HUES64 (cell line): ENCODE measurements at regions not wholly inside any gene's neighbourhood (a gene's known extent, or its start where the extent isn't known, plus 50 kb on each side); places are given as distances from the start of the nearest gene placed in this dataset.

Experiments
- H3K27ac ChIP-seq: 2 replicates; pipeline ENCODE4 v1.7.0; 2013; ENCODE audit warnings: low read depth, low read length, inconsistent platforms
- H3K27me3 ChIP-seq: 2 replicates; pipeline ENCODE4 v1.6.1; 2013; ENCODE audit warnings: mild to moderate bottlenecking, low read length; ENCODE audit not compliant: insufficient read depth
- H3K36me3 ChIP-seq: 2 replicates; pipeline ENCODE4 v1.6.1; 2013; ENCODE audit warnings: mild to moderate bottlenecking, low read length; ENCODE audit not compliant: insufficient read depth
- H3K4me1 ChIP-seq: 2 replicates; pipeline ENCODE4 v1.6.1; 2013; ENCODE audit warnings: mild to moderate bottlenecking, low read length, moderate library complexity; ENCODE audit not compliant: insufficient read depth
- H3K4me3 ChIP-seq: 2 replicates; pipeline ENCODE4 v1.5.1; 2013; ENCODE audit warnings: mild to moderate bottlenecking, low read length, moderate library complexity
- H3K9ac ChIP-seq: 2 replicates; pipeline ENCODE4 v1.6.1; 2013; ENCODE audit warnings: mild to moderate bottlenecking, low read depth, low read length
- H3K9me3 ChIP-seq: 2 replicates; pipeline ENCODE4 v1.6.1; 2013; ENCODE audit warnings: low read depth, low read length; ENCODE audit not compliant: insufficient read depth
- WGBS: fragments of 150-250, 120-280 bp; methylation state at CpG from one replicate; pipeline ENCODE4 v1.1.7; 2013; ENCODE audit warnings: missing lambda C conversion rate; 5-methylcytosine and 5-hydroxymethylcytosine counted together

DNA sequence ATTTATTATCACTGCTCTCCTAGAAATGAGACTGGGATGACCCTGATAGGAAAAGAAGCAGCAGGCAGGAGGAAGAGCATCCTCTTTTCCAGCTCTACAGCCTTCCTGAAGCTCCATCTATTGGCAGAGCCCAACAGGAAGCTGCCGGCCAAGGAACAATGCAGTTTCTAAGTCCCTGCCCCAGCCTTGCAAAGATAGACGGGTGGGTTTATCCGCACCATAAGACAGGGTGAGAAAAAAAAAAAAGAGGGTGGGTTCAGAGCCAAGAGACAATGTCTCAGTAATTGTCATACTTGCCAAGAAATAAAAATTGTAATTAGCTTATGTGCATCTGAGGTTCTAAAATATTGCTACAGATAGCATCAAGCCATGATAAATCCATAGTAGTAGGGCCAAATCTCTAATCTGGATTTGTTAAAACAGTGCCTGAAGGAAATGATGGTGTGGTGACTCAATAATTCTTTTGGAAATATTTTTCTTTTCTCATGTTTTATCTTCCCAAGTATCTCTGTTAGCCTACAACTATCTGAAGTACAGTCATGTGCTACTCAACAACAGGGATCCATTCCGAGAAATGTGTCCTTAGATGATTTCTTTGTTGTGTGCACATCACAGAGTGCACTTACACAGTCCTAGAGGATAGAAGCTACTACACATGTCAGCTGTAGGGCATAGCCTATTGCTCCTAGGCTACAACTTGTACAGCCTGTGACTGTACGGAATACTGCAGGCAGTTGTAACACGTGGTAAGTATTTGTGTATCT is 242.9 kb upstream of the CXCL12 start:
- Histone ChIP-seq H3K36me3 (no peaks in the 10 kb centered on the region), H3K9me3 (no peaks in the 10 kb centered on the region), H3K4me1 (peaks cover 7% of the 10 kb centered on the region; the same call in 1 of the 2 replicates), H3K27me3 (no peaks in the 10 kb centered on the region), H3K27ac (no peak overlapping the region), H3K4me3 (no peak overlapping the region), H3K9ac (no peak overlapping the region)
- 94% methylated on average over 6 of the region's 6 CpGs for WGBS

DNA sequence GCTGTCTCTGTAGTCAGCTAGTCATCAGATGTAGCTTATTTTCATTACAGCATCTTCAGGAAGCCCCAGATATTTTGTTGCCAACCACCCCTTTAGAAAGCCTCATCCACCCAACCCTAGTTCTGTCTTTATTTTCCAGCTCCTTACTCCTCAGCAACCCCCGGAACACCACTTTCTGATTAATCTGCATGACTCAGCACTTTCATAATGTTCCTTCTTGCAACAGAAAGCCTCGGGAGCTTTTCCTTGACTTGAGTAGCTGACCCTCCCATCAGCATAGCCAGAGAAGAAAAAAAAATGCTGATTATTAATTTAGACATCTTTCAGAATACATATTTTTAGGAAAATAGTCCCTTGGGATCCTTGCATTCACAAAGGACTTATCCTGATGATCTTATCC is 244.0 kb upstream of the CXCL12 start:
- Histone ChIP-seq H3K9me3 (no peaks in the 10 kb centered on the region), H3K9ac (no peak overlapping the region), H3K4me3 (no peak overlapping the region), H3K36me3 (no peaks in the 10 kb centered on the region), H3K4me1 (peaks cover 7% of the 10 kb centered on the region; the same call in 1 of the 2 replicates), H3K27me3 (no peaks in the 10 kb centered on the region), H3K27ac (no peak overlapping the region)
- 91% methylated on average over 2 of the region's 2 CpGs for WGBS

DNA sequence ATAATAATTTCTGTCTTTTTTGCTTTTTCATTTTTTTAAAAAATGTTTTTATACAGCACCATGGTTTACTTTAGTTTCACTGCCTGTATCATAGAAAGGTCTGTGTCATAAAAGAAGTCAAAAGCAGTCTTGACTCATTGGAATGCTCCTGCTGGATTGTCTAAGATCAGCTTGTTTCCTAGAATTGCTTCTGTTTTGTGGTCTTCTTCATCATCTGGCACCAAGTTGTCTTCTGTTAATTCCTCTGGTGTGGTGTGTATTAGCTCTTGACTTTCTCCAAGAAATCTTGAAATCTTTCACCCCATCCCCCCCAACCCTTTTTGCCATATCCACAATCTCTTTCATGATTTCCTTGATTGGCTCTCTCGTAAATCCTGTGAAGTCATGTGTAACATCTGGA is 250.3 kb upstream of the CXCL12 start:
- H3K4me1 ChIP-seq: no peaks in the 10 kb centered on the region
- H3K36me3 ChIP-seq: no peaks in the 10 kb centered on the region
- WGBS: 93% methylated on average over 1 of the region's 1 CpG
- H3K4me3 ChIP-seq: no peak overlapping the region
- H3K27me3 ChIP-seq: no peaks in the 10 kb centered on the region
- no peak overlapping the region for H3K9ac ChIP-seq
- peaks cover 9% of the 10 kb centered on the region; the same call in 1 of the 2 replicates for H3K9me3 ChIP-seq
- no peak overlapping the region for H3K27ac ChIP-seq

DNA sequence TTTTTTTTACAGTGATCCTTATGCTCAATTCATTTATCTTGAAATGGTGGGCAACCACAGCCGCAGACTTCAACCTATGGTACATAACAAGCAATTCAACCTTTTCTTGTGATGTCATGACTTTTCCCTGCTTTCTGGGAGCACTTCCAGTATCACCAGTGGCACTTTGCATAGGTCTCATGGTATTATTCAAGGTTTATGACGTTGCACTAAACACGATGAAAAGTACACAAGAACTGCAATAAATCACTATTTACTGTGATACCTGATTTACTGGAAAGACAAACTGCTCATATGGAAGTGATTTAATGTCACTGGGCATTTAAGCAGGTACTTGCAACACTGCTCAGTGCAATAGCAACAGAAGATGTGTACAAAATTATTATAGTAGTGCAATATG is 251.7 kb upstream of the CXCL12 start:
- Histone ChIP-seq H3K27me3 (no peaks in the 10 kb centered on the region), H3K36me3 (no peaks in the 10 kb centered on the region), H3K9ac (no peak overlapping the region), H3K9me3 (peaks cover 9% of the 10 kb centered on the region; the same call in 1 of the 2 replicates), H3K27ac (no peak overlapping the region), H3K4me3 (no peak overlapping the region), H3K4me1 (no peaks in the 10 kb centered on the region)
- WGBS: 90% methylated on average over 3 of the region's 3 CpGs

GRCh38 chr10:44640429-44640828 is 255.5 kb upstream of the CXCL12 start:
- H3K9ac ChIP-seq: no peak overlapping the region
- peaks cover 9% of the 10 kb centered on the region; the same call in 1 of the 2 replicates for H3K9me3 ChIP-seq
- no peaks in the 10 kb centered on the region for H3K36me3 ChIP-seq
- H3K4me3 ChIP-seq: no peak overlapping the region
- no peaks in the 10 kb centered on the region for H3K4me1 ChIP-seq
- H3K27ac ChIP-seq: no peak overlapping the region
- no peaks in the 10 kb centered on the region for H3K27me3 ChIP-seq
- WGBS: 93% methylated on average over 7 of the region's 7 CpGs

- Histone ChIP-seq H3K27me3 (no peaks in the 10 kb centered on the region), H3K9ac (no peak overlapping the region), H3K4me3 (no peak overlapping the region), H3K27ac (no peak overlapping the region), H3K36me3 (no peaks in the 10 kb centered on the region), H3K9me3 (no peaks in the 10 kb centered on the region), H3K4me1 (no peaks in the 10 kb centered on the region)
- 89% methylated on average over 2 of the region's 2 CpGs for WGBS
Measured at GRCh38 chr10:44647473-44647872, 262.6 kb upstream of the CXCL12 start.

DNA sequence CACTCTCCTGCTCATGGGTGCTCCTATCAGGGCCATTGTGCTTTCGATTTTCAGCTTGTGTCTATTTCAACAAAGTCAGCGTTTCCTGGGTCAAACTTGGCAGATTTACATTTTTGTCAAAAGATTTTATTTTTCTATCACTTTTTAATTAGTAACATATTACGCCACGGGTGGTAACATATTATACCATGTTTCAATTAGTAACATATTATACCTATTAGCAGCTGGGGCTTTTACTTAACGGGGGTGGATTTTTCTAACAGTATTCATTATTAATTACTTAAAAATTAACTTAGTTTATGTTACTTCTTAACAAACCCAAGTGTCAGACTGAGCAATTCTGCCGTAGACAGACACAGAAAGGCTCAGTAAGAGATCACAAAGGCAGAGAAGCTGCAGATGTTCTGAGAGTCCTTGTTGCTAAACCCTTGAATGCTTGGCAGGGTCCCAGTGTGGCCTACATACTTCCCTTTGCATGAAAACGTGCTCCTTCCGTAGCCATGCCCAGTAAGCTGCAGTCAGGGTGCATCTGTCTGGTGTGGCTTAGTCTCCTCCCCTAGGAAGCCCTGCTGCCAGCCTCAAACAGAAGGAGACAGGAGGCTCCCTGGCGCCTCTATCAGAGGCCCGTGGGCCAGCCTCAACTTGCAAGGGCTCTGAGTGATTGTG is 263.1 kb upstream of the CXCL12 start:
- no peak overlapping the region for H3K27ac ChIP-seq
- no peaks in the 10 kb centered on the region for H3K27me3 ChIP-seq
- H3K4me3 ChIP-seq: no peak overlapping the region
- 82% methylated on average over 7 of the region's 10 CpGs for WGBS
- H3K9ac ChIP-seq: no peak overlapping the region
- H3K9me3 ChIP-seq: no peaks in the 10 kb centered on the region
- H3K4me1 ChIP-seq: no peaks in the 10 kb centered on the region
- no peaks in the 10 kb centered on the region for H3K36me3 ChIP-seq

- H3K36me3 ChIP-seq: no peaks in the 10 kb centered on the region
- H3K27ac ChIP-seq: no peak overlapping the region
- WGBS: 90% methylated on average over 5 of the region's 7 CpGs
- no peak overlapping the region for H3K9ac ChIP-seq
- no peak overlapping the region for H3K4me3 ChIP-seq
- no peaks in the 10 kb centered on the region for H3K27me3 ChIP-seq
- no peaks in the 10 kb centered on the region for H3K4me1 ChIP-seq
- no peaks in the 10 kb centered on the region for H3K9me3 ChIP-seq
Measured at GRCh38 chr10:44650691-44651661, 260.2 kb upstream of the TMEM72 start.

- Histone ChIP-seq H3K4me3 (no peak overlapping the region), H3K9ac (no peak overlapping the region), H3K27ac (no peak overlapping the region), H3K9me3 (no peaks in the 10 kb centered on the region), H3K27me3 (no peaks in the 10 kb centered on the region), H3K4me1 (no peaks in the 10 kb centered on the region), H3K36me3 (no peaks in the 10 kb centered on the region)
- WGBS: 94% methylated on average over 4 of the region's 4 CpGs
Measured at GRCh38 chr10:44651834-44652233, 259.3 kb upstream of the TMEM72 start.

DNA sequence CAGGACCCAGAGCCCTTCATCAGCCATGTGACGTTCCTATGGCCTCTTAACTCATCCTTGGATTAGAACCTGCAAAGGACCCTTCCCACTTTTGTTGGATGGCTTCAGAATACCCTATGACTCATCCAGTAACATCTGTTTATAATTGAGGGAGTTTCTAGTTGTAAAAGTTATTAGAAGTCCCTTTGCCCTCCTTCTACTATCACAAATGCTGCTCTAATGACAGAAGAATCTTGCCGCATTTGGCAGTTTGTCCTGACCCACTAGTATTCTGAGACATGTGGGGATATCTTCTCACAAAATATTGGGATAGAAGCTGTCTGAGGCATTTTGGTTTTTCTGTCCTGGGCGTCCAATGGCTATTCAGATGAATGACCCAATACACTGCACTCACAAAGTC is 251.8 kb upstream of the TMEM72 start:
- 83% methylated on average over 3 of the region's 3 CpGs for WGBS
- Histone ChIP-seq H3K4me1 (no peaks in the 10 kb centered on the region), H3K36me3 (no peaks in the 10 kb centered on the region), H3K4me3 (no peak overlapping the region), H3K27ac (no peak overlapping the region), H3K9me3 (no peaks in the 10 kb centered on the region), H3K9ac (no peak overlapping the region), H3K27me3 (no peaks in the 10 kb centered on the region)

GRCh38 chr10:44660271-44660670 is 250.9 kb upstream of the TMEM72 start:
- 92% methylated on average over 2 of the region's 2 CpGs for WGBS
- Histone ChIP-seq H3K27ac (no peak overlapping the region), H3K9me3 (no peaks in the 10 kb centered on the region), H3K36me3 (no peaks in the 10 kb centered on the region), H3K4me3 (no peak overlapping the region), H3K27me3 (no peaks in the 10 kb centered on the region), H3K4me1 (no peaks in the 10 kb centered on the region), H3K9ac (no peak overlapping the region)
